Stimulated activated CD4-positive, alpha-beta T cell treated with anti-CD3 and anti-CD28 coated beads, Interleukin-12 subunit alpha, Interleukin-12 subunit beta, amount 100 ng/mL, for 24 hours (primary cell): ENCODE measurements at regions not wholly inside any gene's neighbourhood (a gene's known extent, or its start where the extent isn't known, plus 50 kb on each side); places are given as distances from the start of the nearest gene placed in this dataset.
"Not testable (repeated sequence)": the region's sequence is repeated elsewhere in the genome, so short reads cannot be mapped to it uniquely, and the experiment has no call there.

Source experiments
- DNase-seq, 2 experiments: peaks; one replicate each; pipeline ENCODE4 v3.0.0-alpha.2; 2020; ENCODE audit warnings: low read depth in 2 of 2

DNA sequence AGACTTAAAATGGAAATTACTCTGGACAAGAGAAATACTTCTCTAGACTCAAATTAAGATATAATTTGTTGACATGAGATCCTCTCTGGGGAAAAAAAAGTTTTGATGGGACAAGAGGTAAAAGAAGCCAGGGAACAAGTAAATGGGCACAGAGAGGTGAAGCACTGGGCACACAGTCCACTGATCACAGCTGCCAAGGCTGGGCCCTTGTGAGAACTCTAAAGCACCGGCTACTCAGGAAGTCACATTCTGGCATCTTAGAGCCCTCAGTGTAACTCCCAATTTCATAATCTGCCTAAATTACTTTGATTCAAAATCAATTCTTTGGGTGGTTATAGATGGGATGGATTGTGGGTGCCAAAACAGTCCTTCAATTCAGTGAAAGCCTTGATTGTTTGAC lies 123.2 kb upstream of the CACNA2D1 start:
- no peak for DNase-seq

DNA sequence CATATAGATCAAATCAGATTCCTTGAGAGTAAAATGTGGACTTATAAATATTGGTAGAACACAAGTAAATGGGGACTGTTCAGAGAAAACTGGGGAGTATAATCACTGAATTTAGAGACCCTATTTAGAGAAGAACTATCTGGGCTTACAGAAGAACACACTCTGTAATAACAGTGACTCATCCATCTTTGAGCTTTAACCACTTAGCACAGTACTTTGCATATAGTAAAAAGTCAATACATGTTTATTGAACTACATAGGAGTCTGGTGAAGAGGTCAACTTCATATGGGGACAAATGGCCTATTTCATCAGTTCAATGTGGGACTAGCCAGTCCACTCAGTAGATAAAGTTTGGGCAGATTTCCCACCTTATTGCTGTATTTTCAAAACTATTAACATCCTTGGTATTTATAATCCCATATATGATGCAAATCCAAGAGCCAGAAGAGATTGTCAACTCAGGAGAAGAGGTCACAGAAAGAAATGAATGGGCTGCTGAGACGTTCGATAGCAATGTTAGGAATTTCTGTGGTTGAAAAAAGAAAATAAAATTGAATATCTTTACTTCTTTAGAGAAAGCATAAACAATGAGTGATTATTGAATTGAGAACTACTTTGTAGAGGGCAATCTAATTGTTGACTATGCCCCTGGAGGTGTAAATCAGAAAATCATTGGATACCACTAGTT lies 119.3 kb upstream of the CACNA2D1 start:
- DNase-seq = no peak

DNA sequence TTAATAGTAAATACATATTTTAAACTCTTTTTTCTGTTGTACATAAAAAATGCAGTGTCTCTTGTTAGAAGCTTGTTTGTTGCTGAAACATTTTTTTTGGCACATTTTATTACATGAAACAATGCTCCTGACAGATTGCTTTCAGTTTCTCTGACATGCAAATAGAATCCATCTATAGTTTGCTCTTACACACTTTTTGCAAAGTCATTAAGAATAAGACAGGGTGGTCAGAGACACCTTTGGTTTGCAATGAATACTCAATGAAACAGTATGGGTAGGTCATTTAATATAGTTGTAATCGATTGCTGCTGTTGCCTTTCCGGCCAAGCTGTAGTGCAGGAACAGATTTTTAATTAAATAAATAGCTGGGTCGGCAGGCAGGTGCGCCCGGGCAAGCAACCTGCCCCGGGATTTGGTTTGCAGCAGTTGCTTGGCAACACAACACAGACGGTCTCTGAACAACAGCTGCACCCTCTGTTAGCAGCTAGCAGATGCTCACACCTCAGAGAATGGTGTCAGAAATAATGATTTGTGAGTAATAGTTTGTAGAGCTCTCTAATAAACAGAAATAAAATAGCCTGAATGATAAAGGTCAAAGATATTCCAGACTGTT lies 115.7 kb upstream of the CACNA2D1 start:
- DNase-seq = no peak

DNA sequence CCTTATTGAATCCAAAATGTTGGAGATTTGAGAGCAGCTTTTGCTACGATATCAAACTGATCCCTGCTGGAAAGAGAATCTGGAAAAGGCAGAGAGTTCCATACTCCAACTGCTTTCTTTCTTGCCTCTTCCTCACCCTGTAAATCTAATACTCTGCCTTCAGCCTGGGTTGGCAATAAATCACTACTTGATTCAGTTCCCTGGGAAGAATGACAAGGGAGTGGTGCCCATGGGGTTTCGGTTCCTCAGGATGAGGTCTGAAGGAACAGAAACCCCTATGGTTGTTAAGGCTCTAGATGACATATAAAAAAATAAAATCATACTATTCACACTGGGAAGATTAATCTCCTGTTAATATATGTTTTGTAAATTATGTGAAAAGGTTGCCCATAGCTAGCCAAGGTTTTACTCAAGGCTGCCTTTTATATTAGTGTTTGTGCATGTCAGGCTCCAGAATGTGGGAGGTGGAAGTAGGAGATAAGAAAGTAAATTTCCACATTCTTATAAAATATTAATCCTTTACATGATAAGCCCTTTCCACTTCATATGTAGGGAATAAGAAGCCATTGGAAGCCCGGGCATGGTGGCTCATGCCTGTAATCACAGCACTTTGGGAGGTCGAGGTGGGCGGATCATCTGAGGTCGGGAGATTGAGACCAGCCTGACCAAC lies 106.2 kb upstream of the CACNA2D1 start:
- DNase-seq = no peak

DNA sequence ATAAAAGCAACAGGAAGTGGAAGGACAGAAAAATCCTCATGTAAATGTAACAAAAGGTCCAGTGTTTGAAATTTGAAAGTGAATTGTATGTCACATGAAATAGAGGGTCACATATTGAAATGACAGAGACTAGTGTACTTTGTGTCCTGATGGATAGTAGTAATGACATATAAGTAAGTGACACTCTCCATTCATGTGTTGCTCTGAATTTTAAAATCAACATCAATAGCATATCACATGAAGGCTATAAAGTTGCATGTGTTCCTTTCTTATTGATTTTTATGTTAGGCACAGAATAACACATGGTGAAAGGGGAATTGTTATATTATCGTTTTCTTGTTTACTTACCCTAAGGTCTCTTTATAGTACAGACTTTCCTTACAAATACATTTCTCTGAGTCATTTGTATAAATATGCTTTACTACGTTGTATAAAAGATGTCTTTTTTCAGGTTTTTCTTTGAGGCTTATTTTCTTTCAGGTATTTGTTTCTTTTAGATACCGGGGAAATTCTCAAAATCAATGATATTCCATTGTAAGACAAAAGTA lies 104.6 kb upstream of the CACNA2D1 start:
- DNase-seq = no peak

DNA sequence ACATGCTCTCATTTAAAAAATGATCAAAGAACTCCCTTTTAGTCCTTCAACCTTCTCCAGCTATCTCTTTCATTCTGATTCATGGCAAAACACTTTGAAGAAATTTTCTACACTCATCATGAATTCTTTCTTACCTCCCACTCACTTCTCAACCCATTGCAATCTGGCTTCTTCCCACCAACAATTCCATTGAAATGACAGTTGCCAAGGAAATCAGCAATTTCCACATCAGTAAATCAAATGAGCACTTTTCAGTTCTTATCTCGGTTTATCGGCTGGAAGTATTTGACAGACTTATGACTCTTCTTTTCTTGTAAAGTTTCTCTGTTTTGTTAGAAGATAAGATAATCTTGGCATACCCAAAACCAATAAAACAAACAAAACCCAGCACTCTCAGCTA lies 99.1 kb upstream of the CACNA2D1 start:
- DNase-seq = no peak

DNA sequence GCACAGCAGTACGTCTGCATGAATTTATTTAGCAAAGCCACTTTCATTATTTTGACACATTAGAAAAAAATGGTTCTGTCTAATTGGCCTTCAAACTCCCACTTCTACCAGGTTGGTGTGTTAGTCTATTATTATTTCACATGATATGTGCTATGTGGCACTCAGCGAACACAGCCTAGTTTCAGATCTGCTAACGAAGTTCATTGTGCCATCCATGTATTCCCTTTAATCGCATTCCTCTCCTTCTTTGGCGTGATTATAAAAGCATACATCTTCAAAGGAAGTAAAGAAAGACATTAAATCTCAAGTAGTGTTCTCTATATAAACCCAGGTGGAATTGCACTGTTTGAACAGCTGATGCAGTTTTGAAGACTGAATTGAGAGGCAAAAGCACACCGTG lies 96.4 kb upstream of the CACNA2D1 start:
- DNase-seq = no peak

DNA sequence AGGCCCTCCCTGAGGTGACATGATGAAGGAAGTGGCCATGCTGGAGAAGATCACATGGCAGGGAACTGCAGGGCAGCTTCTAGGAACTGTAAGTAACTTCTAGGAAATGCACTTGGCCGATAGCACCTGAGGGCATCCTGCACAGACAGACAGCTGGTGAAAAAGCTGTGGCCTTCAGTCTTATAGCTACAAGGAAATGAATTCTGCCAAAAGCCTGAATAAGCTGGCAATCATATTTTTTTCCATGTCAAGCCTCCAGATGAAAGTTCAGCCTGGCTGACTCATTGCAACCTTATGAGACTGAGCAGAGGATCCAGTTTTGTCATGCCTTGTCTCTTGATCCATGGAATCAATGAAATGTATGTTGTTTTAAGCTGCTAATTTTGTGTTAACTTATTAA lies 91.1 kb upstream of the CACNA2D1 start:
- no peak for DNase-seq

DNA sequence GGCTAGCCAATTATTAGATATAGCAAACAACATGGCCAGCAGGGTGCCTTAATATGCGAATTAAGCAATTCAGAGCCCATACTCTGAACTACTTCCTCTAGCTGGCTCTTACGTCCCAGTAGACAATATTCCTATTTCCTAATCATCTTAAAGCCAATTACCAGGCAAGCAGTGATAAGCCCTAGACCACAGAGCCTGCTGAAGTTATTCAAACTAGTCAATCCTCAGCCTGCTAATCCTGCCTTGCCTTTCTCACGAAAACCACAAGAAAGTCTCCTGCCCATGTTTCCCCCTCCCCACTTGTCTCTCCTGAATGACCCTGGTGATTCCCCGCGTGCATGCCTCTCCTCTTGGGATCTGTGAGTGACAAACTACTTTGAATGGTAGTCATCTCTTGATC lies 86.8 kb upstream of the CACNA2D1 start:
- no peak for DNase-seq

DNA sequence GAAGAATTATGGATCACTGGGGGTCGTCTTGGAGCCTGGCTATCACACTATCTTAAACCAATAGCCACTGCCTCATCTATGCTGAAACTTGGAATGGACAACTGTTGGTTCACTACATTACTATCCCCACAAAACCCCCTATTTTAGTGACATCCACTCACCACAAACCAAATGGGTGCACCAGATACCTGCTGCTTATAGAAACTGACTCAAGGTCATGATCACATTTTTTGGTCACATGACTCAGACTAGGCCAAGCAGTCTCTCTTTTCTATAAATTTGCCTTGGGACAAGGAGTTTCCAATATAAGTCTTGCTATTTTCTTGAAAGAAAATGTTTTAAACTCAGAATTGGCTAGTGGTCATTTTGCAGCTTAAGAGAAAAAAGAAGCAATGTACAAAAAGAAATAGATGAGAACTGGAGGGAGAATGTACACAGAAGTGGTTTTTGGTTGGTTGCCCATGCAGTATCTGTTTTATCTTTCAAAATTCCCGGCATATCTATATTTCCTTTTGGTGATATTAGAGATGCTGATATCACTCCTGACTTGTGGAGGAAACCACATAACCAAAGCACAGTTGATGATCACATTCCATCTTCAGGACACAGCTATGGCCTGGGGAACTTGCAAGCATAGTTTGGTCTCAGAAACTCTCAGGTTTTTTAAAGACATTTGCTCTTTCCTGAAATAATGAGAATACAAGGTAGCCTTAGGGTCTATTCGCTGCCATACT lies 85.2 kb upstream of the CACNA2D1 start:
- no peak for DNase-seq

DNA sequence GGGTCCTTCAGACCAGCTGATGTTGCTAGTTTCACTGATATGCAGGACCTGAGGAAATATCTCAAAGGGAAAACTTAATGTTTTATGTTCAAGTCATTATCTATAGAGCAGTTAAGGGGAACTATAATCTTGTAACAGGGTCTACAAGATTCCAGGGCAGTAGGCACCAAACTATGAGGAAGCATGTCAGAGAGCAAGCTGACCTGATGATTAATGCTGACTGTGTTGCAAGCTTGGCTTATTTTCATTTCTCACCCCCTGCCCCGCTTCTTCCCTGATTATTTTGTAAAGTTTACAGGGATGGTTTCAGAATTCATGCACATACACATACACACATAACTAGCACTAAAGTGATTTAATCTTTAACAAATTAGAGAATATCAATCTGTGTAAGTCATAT lies 84.3 kb upstream of the CACNA2D1 start:
- DNase-seq = no peak

DNA sequence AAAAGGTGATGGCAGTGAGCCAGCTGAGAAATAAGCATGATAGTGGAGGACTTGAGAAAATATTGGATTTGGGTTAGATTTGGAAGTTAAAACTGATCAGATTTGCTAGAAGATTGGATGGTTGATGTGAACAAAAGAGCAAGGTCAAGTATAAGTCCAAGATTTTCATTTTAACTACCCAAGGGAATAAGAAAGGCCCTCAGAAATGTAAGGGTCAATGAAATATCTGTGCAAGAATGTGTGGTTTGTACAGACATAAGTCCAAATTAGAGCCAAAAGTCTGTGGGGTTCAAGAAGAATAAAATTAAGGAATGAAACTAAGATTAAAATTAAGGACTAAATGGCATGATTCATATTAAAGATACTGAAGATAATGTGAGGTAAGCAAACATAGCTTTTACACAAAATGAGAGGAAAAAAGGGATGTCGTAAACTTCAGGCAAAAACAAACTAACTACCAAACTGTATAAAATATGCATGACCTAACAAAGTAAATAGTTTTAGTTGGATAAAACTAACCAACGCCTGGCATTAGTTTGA lies 78.4 kb upstream of the CACNA2D1 start:
- no peak for DNase-seq

DNA sequence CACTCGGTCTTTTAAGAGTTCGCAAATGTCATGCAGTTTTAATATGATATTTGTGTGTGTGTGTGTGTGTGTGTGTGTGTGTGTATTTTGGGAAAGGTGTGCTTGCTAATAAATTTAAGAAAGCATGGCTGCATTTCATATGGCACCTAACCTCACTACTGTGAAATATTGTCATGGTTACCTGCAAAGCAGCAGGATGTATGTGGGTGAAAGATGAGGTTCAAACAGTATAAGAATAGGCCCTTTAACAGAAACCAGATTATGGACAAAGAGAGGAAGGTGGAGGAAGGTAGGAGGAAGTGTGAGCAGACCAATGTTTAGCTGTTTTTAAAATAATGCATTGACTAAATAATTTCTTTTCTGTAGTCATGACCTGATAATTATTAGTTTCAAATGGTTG lies 73.5 kb upstream of the CACNA2D1 start:
- no peak for DNase-seq

DNA sequence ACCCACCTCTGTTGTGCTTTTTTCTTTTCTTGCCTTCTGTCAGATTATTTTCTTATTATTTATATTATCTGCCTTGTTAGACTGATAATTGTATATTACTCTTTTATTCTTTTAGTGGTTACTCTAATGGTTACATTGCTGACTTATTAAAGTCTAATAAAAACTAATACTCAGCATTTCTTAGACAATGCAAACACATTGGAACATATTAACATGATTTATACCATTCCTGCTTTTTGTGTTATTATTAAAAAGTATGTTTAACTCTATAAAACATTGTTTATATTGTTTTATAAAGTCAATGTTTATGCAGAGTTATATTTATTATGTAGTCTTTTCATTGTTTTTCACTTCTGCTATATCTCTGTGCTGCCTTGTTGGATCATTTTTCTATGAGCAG lies 68.0 kb upstream of the CACNA2D1 start:
- DNase-seq = no peak

DNA sequence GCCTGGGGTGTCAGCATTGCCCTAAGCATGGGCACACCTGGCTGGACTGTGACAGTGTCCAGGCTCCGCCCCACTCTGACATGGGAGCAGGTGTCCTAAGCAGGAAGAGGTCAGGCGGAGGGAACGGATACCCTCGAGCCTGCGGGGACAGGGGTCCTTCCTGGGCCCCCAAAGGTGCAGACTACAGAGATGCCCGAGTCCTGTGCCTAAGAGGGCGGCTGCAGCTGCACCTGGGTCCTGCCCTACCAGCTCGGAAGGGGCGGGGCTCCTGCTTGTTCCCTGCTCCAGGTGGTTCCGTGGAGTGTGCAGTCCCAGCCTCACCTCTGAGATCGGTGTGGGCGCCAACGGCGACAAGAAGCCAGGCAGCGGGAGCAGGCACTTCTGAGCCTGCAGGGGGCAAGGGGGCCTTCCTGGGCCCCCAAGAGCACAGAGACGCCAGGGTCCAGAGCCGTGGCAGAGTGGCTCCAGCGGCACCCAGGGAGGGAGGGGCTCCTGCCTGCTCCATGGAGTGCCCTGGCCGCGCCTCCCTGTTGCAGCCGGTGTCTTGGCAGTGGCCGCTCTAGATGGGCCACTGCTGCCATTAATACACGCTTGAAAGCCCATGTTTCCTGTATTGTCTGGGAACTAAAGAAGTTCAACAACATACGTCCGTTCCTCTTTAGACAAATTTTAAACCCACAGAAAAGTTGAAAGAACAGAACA lies 64.5 kb upstream of the CACNA2D1 start:
- no peak for DNase-seq

DNA sequence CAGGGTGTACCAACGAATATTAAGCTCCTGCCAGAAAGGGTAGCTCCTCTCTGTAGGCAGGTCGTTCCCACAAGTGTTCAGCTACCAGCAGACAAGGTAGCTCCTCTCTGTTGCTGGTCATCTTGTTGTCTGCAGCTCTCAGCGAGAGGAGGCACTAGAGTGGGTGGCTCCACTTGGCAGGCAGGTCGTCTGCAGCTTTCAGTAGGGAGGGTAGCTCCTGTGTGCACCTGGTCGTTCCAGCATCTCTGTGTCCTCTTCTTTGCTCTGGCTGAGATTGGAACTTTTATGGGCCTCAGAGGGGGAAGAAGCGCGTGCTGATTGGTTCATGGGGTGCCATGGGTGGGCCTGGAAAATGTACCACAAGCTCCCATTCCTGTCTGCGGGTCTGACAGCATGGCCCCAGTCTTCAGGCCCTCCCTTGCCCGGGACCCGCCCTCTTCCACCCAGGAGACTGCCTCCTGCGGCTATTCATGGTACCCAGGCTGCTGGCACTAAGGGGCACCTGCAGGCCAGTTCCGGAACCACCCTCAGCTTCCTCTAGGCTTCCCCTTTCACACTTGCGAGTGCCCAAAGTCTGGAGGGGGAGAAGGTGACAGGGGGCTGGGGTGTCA lies 63.9 kb upstream of the CACNA2D1 start:
- DNase-seq = no peak

DNA sequence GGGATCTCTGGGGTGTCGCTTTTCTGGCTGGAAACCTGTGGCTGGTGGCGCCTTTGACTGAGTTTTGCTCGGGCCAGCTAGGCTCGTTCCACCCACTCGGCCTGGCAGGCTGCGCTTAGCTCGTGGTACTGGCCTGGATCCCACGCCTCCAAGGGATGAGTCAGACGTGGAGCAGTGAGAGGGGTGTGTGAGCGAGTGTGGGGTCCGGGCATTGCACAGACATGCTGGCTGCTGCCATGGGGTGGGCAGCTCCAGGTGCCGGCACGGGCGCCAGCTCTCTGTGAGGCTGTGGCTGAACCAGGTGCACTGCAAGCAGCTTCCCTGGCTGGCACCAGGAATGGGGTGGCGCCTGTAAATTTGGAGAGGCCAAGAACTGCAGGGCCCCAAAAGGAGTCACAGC lies 63.1 kb upstream of the CACNA2D1 start:
- DNase-seq = no peak

DNA sequence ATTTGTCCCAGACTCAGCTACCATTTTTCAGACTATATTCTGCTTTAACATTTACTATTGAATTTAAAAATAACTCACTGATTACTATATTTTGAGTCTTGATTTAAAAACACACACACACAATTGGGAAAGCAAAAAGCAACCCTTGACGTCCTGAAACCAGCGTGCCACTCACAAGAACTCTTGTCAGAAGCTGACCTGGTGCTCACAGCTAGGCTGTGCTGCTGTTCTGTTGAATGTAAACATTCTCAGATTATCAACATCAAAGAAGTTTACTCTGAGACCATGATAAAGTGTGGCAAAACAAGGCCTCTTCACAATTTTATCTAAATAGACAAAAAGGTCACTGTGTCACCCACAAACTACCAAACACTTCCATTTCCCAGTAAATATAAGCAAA lies 62.6 kb upstream of the CACNA2D1 start:
- DNase-seq = no peak

DNA sequence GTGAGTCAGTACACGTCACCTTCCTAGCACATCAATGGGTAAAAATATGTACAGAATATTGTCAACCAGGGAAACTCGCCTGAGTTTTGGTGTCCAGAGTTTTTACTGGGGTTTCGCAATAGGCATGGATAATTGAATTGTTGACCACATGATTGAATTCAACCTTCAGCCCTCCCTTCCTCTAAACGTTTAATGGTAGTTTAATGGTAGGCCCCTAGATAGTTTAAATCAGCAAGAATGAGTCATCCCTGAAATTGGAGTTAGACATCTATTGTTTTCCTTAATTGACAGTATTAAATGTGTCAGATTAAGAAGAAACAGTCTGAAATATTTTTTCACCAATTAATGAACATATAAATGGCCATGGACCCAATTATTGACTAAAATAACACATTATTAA lies 57.8 kb upstream of the CACNA2D1 start:
- no peak for DNase-seq

DNA sequence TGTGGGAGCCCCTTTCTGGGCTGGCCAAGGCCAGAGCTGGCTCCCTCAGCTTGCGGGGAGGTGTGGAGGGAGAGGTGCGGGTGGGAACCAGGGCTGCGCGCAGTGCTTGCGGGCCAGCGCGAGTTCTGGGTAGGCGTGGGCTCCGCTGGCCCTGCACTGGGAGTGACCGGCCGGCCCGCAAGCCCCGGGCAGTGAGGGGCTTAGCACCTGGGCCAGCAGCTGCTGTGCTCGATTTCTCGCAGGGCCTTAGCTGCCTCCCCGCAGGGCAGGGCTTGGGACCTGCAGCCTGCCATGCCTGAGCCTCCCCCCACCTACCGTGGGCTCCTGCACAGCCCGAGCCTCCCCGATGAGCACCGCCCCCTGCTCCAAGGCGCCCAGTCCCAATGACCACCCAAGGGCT lies 56.0 kb upstream of the CACNA2D1 start:
- DNase-seq = not testable (repeated sequence)

DNA sequence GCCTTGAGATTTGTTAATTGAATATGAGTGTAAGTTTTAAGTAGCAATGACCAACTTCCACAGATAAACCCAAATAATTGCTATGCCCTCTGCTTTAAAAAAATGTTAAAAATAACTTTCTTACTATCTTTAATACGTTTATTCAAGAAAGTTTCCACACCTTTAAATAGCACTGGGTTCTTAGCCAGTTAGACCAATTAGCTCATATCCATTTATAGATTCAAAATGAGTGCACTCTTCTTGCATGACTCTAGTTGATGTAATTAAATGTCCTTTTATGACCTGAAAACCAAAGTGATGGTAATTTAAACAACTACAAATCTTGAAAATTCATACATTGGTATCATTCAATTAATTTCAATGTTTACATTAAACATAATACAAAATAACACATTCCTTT lies 50.8 kb upstream of the CACNA2D1 start:
- no peak for DNase-seq
